GM12873 (cell line): ENCODE measurements at regions not wholly inside any gene's neighbourhood (a gene's known extent, or its start where the extent isn't known, plus 50 kb on each side); places are given as distances from the start of the nearest gene placed in this dataset.

ENCODE experiments used
- CTCF ChIP-seq: IDR thresholded peaks from 2 replicates; pipeline ENCODE4 v1.5.1; 2012; ENCODE audit warnings: low read depth, mild to moderate bottlenecking, moderate library complexity, low read length, control low read depth; ENCODE audit not compliant: insufficient read depth; ENCODE audit errors: missing control alignments

GRCh38 chr9:86819552-86819951 is 127.8 kb downstream of the GAS1 start:
- no peak for TF ChIP-seq CTCF

GRCh38 chr9:86818636-86819035 is 128.7 kb downstream of the GAS1 start:
- TF ChIP-seq CTCF: no peak

- no peak for TF ChIP-seq CTCF
These were observed 130.4 kb downstream of the GAS1 start for GRCh38 chr9:86816868-86817267.

GRCh38 chr9:86816366-86816765 is 130.9 kb downstream of the GAS1 start:
- TF ChIP-seq CTCF: no peak

- no peak for TF ChIP-seq CTCF
These were observed 134.7 kb downstream of the GAS1 start for GRCh38 chr9:86812616-86813015.

- no peak for TF ChIP-seq CTCF
These were observed 137.4 kb downstream of the GAS1 start for GRCh38 chr9:86809759-86810367.

GRCh38 chr9:86809151-86809550 is 138.2 kb downstream of the GAS1 start:
- TF ChIP-seq CTCF: no peak
